Activated naive CD4-positive, alpha-beta T cell (primary cell): ENCODE measurements at regions not wholly inside any gene's neighbourhood (a gene's known extent, or its start where the extent isn't known, plus 50 kb on each side); places are given as distances from the start of the nearest gene placed in this dataset.
"Not testable (repeated sequence)": the region's sequence is repeated elsewhere in the genome, so short reads cannot be mapped to it uniquely, and the experiment has no call there.

Experiments used
- DNase-seq, 4 experiments: peaks; one replicate each; lab custom pipeline; 2025; lab: John Stamatoyannopoulos, UW

- no peak for DNase-seq
Measured at GRCh38 chr9:135173066-135173465, 85.6 kb downstream of the OLFM1 start.

- no peak for DNase-seq
Measured at GRCh38 chr9:135174248-135174647, 86.8 kb downstream of the OLFM1 start.

- DNase-seq, result no peak
Measured at GRCh38 chr9:135174981-135175380, 87.5 kb downstream of the OLFM1 start.

- DNase-seq, result no peak
Measured at GRCh38 chr9:135176284-135176683, 88.8 kb downstream of the OLFM1 start.

- not testable (repeated sequence) for DNase-seq
Measured at GRCh38 chr9:135177562-135177961, 90.1 kb downstream of the OLFM1 start.

- DNase-seq, result no peak
Measured at GRCh38 chr9:135178498-135178897, 91.0 kb downstream of the OLFM1 start.

GRCh38 chr9:135179041-135179440 lies 91.6 kb downstream of the OLFM1 start:
- DNase-seq, result no peak

GRCh38 chr9:135179976-135180375 lies 92.5 kb downstream of the OLFM1 start:
- DNase-seq, result no peak

- no peak for DNase-seq
Measured at GRCh38 chr9:135180586-135180985, 93.1 kb downstream of the OLFM1 start.

- DNase-seq, result no peak
Measured at GRCh38 chr9:135181336-135181735, 93.9 kb downstream of the OLFM1 start.

GRCh38 chr9:135181841-135182240 lies 94.4 kb downstream of the OLFM1 start:
- not testable (repeated sequence) for DNase-seq

GRCh38 chr9:135183069-135183468 lies 95.6 kb downstream of the OLFM1 start:
- no peak for DNase-seq

- DNase-seq, result no peak
Measured at GRCh38 chr9:135183528-135184180, 96.2 kb downstream of the OLFM1 start.

GRCh38 chr9:135184181-135185053 lies 96.9 kb downstream of the OLFM1 start:
- DNase-seq, result no peak

GRCh38 chr9:135185060-135185459 lies 97.6 kb downstream of the OLFM1 start:
- DNase-seq, result no peak

GRCh38 chr9:135186248-135187164 lies 99.0 kb downstream of the OLFM1 start:
- DNase-seq, result no peak

- DNase-seq, result no peak
Measured at GRCh38 chr9:135187365-135187764, 99.9 kb downstream of the OLFM1 start.

- DNase-seq, result no peak
Measured at GRCh38 chr9:135188681-135189151, 101.2 kb downstream of the OLFM1 start.

GRCh38 chr9:135189497-135189896 lies 102.0 kb downstream of the OLFM1 start:
- DNase-seq, result no peak

- DNase-seq, result no peak
Measured at GRCh38 chr9:135190789-135191577, 103.5 kb downstream of the OLFM1 start.

GRCh38 chr9:135192686-135193085 lies 105.2 kb downstream of the OLFM1 start:
- no peak for DNase-seq
